SU-DHL-6 (cell line): ENCODE measurements at regions not wholly inside any gene's neighbourhood (a gene's known extent, or its start where the extent isn't known, plus 50 kb on each side); places are given as distances from the start of the nearest gene placed in this dataset.

Experiments
- H2AFZ ChIP-seq: fragments of 200-600 bp; sonication (generic); 2 replicates; pipeline ENCODE4 v1.6.1; 2014; ENCODE audit warnings: low read depth, mild to moderate bottlenecking, moderate library complexity, mixed read lengths, antibody characterized with exemption, low read length; ENCODE audit not compliant: severe bottlenecking
- H3F3A ChIP-seq: fragments of 200-600 bp; shearing (Covaris generic); 2 replicates; pipeline ENCODE4 v1.6.0; 2016; ENCODE audit warnings: antibody characterized with exemption, mild to moderate bottlenecking; ENCODE audit not compliant: insufficient read depth
- H3K27ac ChIP-seq: fragments of 200-600 bp; sonication (generic); 2 replicates; pipeline ENCODE4 v1.5.1; 2016; ENCODE audit warnings: low read depth, mild to moderate bottlenecking, low read length, moderate library complexity, mixed read lengths
- H3K27me3 ChIP-seq: fragments of 200-600 bp; sonication (generic), shearing (Covaris generic); 2 replicates; pipeline ENCODE4 v1.6.0; 2014; ENCODE audit warnings: mild to moderate bottlenecking, low read length
- H3K36me3 ChIP-seq: fragments of 200-600 bp; sonication (generic); 2 replicates; pipeline ENCODE4 v1.6.1; 2014; ENCODE audit warnings: mild to moderate bottlenecking, low read length, mixed read lengths
- H3K4me2 ChIP-seq: fragments of 300-600, 200-600 bp; shearing (Covaris generic), sonication (generic); 2 replicates; pipeline ENCODE4 v1.6.0; 2014; ENCODE audit warnings: low read length, low read depth, mild to moderate bottlenecking; ENCODE audit not compliant: poor library complexity, severe bottlenecking
- H3K4me3 ChIP-seq: fragments of 200-600 bp; sonication (generic); 2 replicates; pipeline ENCODE4 v1.5.1; 2014; ENCODE audit warnings: antibody characterized with exemption, low read length, mild to moderate bottlenecking, mixed read lengths; ENCODE audit not compliant: insufficient read depth, poor library complexity, severe bottlenecking
- H3K79me2 ChIP-seq: fragments of 200-600 bp; sonication (generic); 2 replicates; pipeline ENCODE4 v1.6.1; 2014; ENCODE audit warnings: mild to moderate bottlenecking, low read length, moderate library complexity; ENCODE audit not compliant: insufficient read depth
- H3K9ac ChIP-seq: fragments of 200-600 bp; sonication (generic); 2 replicates; pipeline ENCODE4 v1.7.0; 2014; ENCODE audit warnings: mild to moderate bottlenecking, low read length
- H3K9me2 ChIP-seq: fragments of 200-600 bp; sonication (generic); replicated peaks from 2 replicates; pipeline ENCODE4 v1.6.1; 2014; ENCODE audit warnings: low read length; ENCODE audit not compliant: insufficient read depth
- H3K9me3 ChIP-seq: fragments of 200-600 bp; sonication (generic); 2 replicates; pipeline ENCODE4 v1.6.1; 2014; ENCODE audit warnings: low read length, mixed read lengths; ENCODE audit not compliant: insufficient read depth
- H4K20me1 ChIP-seq: fragments of 200-600 bp; sonication (generic); 2 replicates; pipeline ENCODE4 v1.6.1; 2014; ENCODE audit warnings: low read depth, mild to moderate bottlenecking, antibody characterized with exemption, low read length, moderate library complexity, mixed read lengths
- EZH2phosphoT487 ChIP-seq: fragments of 200-600 bp; sonication (generic), shearing (Covaris generic); conservative IDR thresholded peaks from 2 replicates; pipeline ENCODE4 v1.6.1; 2018; ENCODE audit warnings: mild to moderate bottlenecking, antibody characterized with exemption, low read length, moderate library complexity, mixed read lengths
- TF ChIP-seq, protein P1 (sequence below): fragments of 200-600 bp; sonication (generic); IDR thresholded peaks from one replicate; pipeline ENCODE4 v1.5.1; 2017; ENCODE audit warnings: antibody characterized with exemption, mild to moderate bottlenecking, low read length, moderate library complexity; ENCODE audit not compliant: insufficient read depth, poor library complexity, severe bottlenecking

DNA sequence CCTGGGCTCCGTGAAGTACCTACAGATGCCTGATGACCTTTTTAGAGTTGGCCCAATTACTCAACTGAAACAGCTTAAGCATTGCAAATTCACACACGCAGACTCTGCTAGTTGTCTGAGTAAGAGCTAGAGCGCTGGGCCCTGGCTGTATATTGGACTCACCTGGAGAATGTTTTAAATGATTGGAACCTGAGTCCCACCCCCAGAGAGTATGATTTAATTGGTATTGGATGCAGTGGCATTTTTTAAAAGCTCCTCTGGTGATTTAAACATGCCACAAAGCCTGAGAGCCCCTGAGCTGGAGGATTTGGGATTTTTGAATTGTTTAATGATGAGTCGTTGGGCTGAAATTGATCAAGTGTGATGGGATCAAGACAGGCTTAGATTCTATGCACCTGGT is 143.9 kb upstream of the SDK2 start:
- Histone ChIP-seq H3K4me2 (no peak overlapping the region), H3K9me3 (no peaks in the 10 kb centered on the region), H3K27me3 (no peaks in the 10 kb centered on the region), H3F3A (no peaks in the 10 kb centered on the region), H2AFZ (no peak overlapping the region), H3K36me3 (no peaks in the 10 kb centered on the region), H3K79me2 (no peaks in the 10 kb centered on the region), H3K9ac (no peak overlapping the region), H3K9me2 (no peaks in the 10 kb centered on the region), H4K20me1 (no peaks in the 10 kb centered on the region), H3K4me3 (no peak overlapping the region), H3K27ac (no peak overlapping the region)
- TF ChIP-seq, protein P1, sequence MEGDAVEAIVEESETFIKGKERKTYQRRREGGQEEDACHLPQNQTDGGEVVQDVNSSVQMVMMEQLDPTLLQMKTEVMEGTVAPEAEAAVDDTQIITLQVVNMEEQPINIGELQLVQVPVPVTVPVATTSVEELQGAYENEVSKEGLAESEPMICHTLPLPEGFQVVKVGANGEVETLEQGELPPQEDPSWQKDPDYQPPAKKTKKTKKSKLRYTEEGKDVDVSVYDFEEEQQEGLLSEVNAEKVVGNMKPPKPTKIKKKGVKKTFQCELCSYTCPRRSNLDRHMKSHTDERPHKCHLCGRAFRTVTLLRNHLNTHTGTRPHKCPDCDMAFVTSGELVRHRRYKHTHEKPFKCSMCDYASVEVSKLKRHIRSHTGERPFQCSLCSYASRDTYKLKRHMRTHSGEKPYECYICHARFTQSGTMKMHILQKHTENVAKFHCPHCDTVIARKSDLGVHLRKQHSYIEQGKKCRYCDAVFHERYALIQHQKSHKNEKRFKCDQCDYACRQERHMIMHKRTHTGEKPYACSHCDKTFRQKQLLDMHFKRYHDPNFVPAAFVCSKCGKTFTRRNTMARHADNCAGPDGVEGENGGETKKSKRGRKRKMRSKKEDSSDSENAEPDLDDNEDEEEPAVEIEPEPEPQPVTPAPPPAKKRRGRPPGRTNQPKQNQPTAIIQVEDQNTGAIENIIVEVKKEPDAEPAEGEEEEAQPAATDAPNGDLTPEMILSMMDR: no peak
- TF ChIP-seq EZH2phosphoT487: no peak

DNA sequence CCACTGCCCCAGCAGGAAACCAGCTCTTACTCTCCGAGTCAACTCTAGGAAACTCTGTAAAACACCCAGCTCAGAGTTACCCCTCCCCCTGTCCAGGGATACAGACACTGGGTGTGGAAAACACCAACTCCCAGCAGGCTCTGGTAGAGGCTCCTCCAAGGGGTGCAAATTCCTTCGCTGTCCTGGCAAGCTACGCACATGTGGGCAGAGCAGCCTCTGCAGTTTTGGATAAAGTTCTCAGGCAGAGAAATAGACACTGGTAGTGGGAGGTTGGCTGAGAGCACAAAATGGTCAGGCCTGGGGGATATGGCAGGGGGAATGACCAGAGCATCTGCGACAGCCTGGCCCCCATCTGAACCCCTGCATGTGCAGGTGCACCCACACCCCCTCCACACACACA is 146.9 kb upstream of the SDK2 start:
- no peaks in the 10 kb centered on the region for H3K36me3 ChIP-seq
- no peaks in the 10 kb centered on the region for H3F3A ChIP-seq
- no peak overlapping the region for H3K9ac ChIP-seq
- no peaks in the 10 kb centered on the region for H3K9me2 ChIP-seq
- no peaks in the 10 kb centered on the region for H4K20me1 ChIP-seq
- no peak overlapping the region for H2AFZ ChIP-seq
- H3K9me3 ChIP-seq: no peaks in the 10 kb centered on the region
- no peaks in the 10 kb centered on the region for H3K27me3 ChIP-seq
- no peak overlapping the region for H3K4me3 ChIP-seq
- H3K79me2 ChIP-seq: no peaks in the 10 kb centered on the region
- H3K27ac ChIP-seq: no peak overlapping the region
- no peak for TF ChIP-seq EZH2phosphoT487
- TF ChIP-seq, protein P1: no peak
- no peak overlapping the region for H3K4me2 ChIP-seq

GRCh38 chr17:73791631-73792030 is 147.4 kb upstream of the SDK2 start:
- H3K9me3 ChIP-seq: no peaks in the 10 kb centered on the region
- no peaks in the 10 kb centered on the region for H3F3A ChIP-seq
- no peaks in the 10 kb centered on the region for H4K20me1 ChIP-seq
- TF ChIP-seq, protein P1: no peak
- no peak for TF ChIP-seq EZH2phosphoT487
- no peaks in the 10 kb centered on the region for H3K79me2 ChIP-seq
- no peak overlapping the region for H3K4me2 ChIP-seq
- no peaks in the 10 kb centered on the region for H3K27me3 ChIP-seq
- H2AFZ ChIP-seq: no peak overlapping the region
- H3K4me3 ChIP-seq: no peak overlapping the region
- H3K36me3 ChIP-seq: no peaks in the 10 kb centered on the region
- H3K9ac ChIP-seq: no peak overlapping the region
- no peak overlapping the region for H3K27ac ChIP-seq
- no peaks in the 10 kb centered on the region for H3K9me2 ChIP-seq
